ENCODE measurements at regions not wholly inside any gene's neighbourhood (a gene's known extent, or its start where the extent isn't known, plus 50 kb on each side); places are given as distances from the start of the nearest gene placed in this dataset.

DNA sequence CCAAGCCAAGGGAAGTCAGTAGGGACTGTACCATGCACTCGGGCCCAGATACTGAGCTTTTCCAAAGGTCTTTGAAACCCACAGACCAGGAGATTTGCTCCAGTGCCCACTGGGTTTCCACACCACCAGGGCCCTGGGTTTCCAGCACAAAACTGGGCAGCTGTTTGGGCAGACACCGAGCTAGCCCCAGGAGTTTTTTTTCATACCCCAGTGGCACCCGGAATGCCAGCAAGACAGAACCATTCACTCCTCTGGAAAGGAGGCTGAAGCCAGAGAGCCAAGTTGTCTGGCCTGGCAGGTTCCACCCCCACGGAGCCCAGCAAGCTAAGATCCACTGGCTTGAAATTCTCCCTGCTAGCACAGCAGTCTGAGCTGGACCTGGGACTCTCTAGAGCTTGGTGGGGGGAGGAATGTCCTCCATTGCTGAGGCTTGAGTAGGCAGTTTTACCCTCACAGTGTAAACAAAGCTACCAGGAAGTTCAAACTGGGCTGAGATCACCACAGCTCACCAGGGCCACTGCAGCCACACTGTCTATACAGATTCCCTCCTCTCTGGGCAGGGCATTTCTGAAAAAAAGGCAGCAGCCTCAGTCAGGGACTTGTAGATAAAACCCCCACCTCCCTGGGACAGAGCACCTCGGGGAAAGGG, 793.7 kb downstream of the RPS29 start:
- Histone ChIP-seq H3K27ac (ENCODE audit: insufficient read length, low read depth, low read length) (no peak overlapping the region), H3T11ph (ENCODE audit: low read length) (no peak overlapping the region), H3K79me2 (ENCODE audit: insufficient read depth, low read length) (no peaks in the 10 kb centered on the region), H3K4me1 (ENCODE audit: insufficient read depth, low read length) (no peaks in the 10 kb centered on the region; the same call in 1 of the 2 replicates), H2BK12ac (ENCODE audit: insufficient read length, low read depth, low read length) (no peak overlapping the region), H2AK5ac (ENCODE audit: insufficient read length, low read length) (no peak overlapping the region), H2BK15ac (ENCODE audit: low read depth, low read length) (no peak overlapping the region), H2BK120ac (ENCODE audit: low read depth, low read length, poor library complexity, severe bottlenecking) (no peak overlapping the region), H4K5ac (ENCODE audit: insufficient read length, low read depth, low read length) (no peak overlapping the region), H2AFZ (ENCODE audit: low read length) (no peak overlapping the region), H3K79me1 (ENCODE audit: insufficient read depth, low read depth, low read length, poor library complexity, severe bottlenecking) (no peaks in the 10 kb centered on the region), H4K20me1 (ENCODE audit: control insufficient read depth, insufficient read depth, insufficient read length) (no peaks in the 10 kb centered on the region), H3K14ac (ENCODE audit: insufficient read depth, low read length) (peak overlapping the region; percentile 57; the same call in 1 of the 2 replicates), H4K8ac (replicated peaks; ENCODE audit: insufficient read length, low read depth, low read length) (no peak overlapping the region), H3K18ac (ENCODE audit: insufficient read length, low read depth, low read length) (no peak overlapping the region), H3K9ac (ENCODE audit: extremely low read depth, insufficient read length, low read length) (no peak overlapping the region), H3K9me3 (ENCODE audit: control insufficient read depth, low read depth, low read length) (no peaks in the 10 kb centered on the region), H2BK5ac (ENCODE audit: insufficient read length, low read length) (no peak overlapping the region), H3K27me3 (ENCODE audit: insufficient read depth, low read length) (no peaks in the 10 kb centered on the region), H3K4ac (ENCODE audit: low read depth, low read length) (no peak overlapping the region), H3K23ac (ENCODE audit: insufficient read length, low read depth, low read length) (no peak overlapping the region), H3K56ac (ENCODE audit: insufficient read length, low read depth, low read length) (no peak overlapping the region), H3K23me2 (ENCODE audit: insufficient read length, low read depth, low read length, poor library complexity, severe bottlenecking) (no peaks in the 10 kb centered on the region), H3K4me2 (ENCODE audit: insufficient read depth, insufficient read length, low read length) (no peak overlapping the region), H4K91ac (ENCODE audit: insufficient read length, low read depth, low read length) (no peak overlapping the region), H2BK20ac (ENCODE audit: low read depth, low read length, poor library complexity, severe bottlenecking) (no peak overlapping the region)
- Mint-ChIP-seq H3K27me3 (ENCODE audit: low read depth) (peaks cover 17% of the 10 kb centered on the region), H3K9me3 (peaks cover 2 to 3% of the 10 kb centered on the region in 2 experiments; a peak in 1 of 5 replicates), H3K27ac (peak overlapping the region in 1 of 3 experiments; percentile 54; a peak in 2 of 7 replicates), H3K4me3 (no peak overlapping the region), H3K36me3 (ENCODE audit: insufficient read depth in 1 of 3, low read depth in 3 of 3) (peaks cover 0 to 9% (median 1%) of the 10 kb centered on the region in 3 experiments; a peak in 1 of 7 replicates), H3K4me1 (peaks cover 3% of the 10 kb centered on the region in 2 experiments)
- peak; percentile 33 for DNase-seq
- TF ChIP-seq, protein P1, sequence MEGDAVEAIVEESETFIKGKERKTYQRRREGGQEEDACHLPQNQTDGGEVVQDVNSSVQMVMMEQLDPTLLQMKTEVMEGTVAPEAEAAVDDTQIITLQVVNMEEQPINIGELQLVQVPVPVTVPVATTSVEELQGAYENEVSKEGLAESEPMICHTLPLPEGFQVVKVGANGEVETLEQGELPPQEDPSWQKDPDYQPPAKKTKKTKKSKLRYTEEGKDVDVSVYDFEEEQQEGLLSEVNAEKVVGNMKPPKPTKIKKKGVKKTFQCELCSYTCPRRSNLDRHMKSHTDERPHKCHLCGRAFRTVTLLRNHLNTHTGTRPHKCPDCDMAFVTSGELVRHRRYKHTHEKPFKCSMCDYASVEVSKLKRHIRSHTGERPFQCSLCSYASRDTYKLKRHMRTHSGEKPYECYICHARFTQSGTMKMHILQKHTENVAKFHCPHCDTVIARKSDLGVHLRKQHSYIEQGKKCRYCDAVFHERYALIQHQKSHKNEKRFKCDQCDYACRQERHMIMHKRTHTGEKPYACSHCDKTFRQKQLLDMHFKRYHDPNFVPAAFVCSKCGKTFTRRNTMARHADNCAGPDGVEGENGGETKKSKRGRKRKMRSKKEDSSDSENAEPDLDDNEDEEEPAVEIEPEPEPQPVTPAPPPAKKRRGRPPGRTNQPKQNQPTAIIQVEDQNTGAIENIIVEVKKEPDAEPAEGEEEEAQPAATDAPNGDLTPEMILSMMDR (conservative IDR thresholded peaks at IDR 0.05) = no peak
- WGBS (ENCODE audit: extremely low coverage, insufficient read length, low lambda C conversion rate) = no CpG with 5 or more reads among the region's 5 CpGs

Data from H9 (cell line).